HEK293 (cell line): ENCODE measurements at regions not wholly inside any gene's neighbourhood (a gene's known extent, or its start where the extent isn't known, plus 50 kb on each side); places are given as distances from the start of the nearest gene placed in this dataset.

ENCODE experiments used
- CTCF ChIA-PET: fragments of 350-600 bp; formaldehyde crosslinking; extraction: SDS; loops from one replicate; lab custom pipeline; 2021; ENCODE audit warnings: antibody characterized with exemption; lab: Yijun Ruan, JAX
- POLR2A ChIA-PET: fragments of 300-600 bp; formaldehyde crosslinking; extraction: SDS; loops from one replicate; lab custom pipeline; 2020; ENCODE audit warnings: antibody characterized with exemption, inconsistent platforms; lab: Yijun Ruan, JAX
- H3K27ac ChIP-seq: fragments of 200-500 bp; sonication (Bioruptor generic); 2 replicates; pipeline ENCODE4 v1.5.1; 2014; ENCODE audit warnings: low read depth, low read length, control low read depth, inconsistent platforms; ENCODE audit errors: extremely low read depth
- H3K36me3 ChIP-seq, 2 experiments: fragments of 200-500 bp in 1 of 2; sonication (Bioruptor generic) in 1 of 2; 1 replicate in 1 of 2; 2 replicates in 1 of 2; pipeline ENCODE4 v1.5.1; 2014 to 2017; ENCODE audit warnings: inconsistent platforms in 2 of 2, low read length in 2 of 2; ENCODE audit not compliant: control insufficient read depth in 2 of 2, insufficient read depth in 1 of 2
- H3K4me1 ChIP-seq: fragments of 200-500 bp; sonication (Bioruptor generic); 2 replicates; pipeline ENCODE4 v1.5.1; 2014; ENCODE audit warnings: mild to moderate bottlenecking, low read length, inconsistent platforms; ENCODE audit not compliant: control insufficient read depth, insufficient read depth
- H3K4me3 ChIP-seq: 2 replicates; pipeline ENCODE4 v1.5.1; 2011; ENCODE audit warnings: low read depth, mild to moderate bottlenecking, control low read depth, low read length, moderate library complexity
- H3K9me3 ChIP-seq: fragments of 200-500 bp; sonication (Bioruptor generic); 2 replicates; pipeline ENCODE4 v1.5.1; 2014; ENCODE audit warnings: low read depth, low read length, inconsistent platforms; ENCODE audit not compliant: control insufficient read depth, insufficient read depth
- BCL11B ChIP-seq: fragments of 450-650 bp; formaldehyde crosslinking; IDR thresholded peaks from 2 replicates; pipeline ENCODE4 v1.5.1; 2016; ENCODE audit warnings: low read depth, missing biosample characterization, missing genetic modification characterization
- GFI1B ChIP-seq: fragments of 450-650 bp; formaldehyde crosslinking; IDR thresholded peaks from 2 replicates; pipeline ENCODE4 v1.5.1; 2016; ENCODE audit warnings: missing biosample characterization, missing genetic modification characterization
- GLI4 ChIP-seq: fragments of 450-650 bp; formaldehyde crosslinking; IDR thresholded peaks from 2 replicates; pipeline ENCODE4 v1.5.1; 2016; ENCODE audit warnings: missing biosample characterization, missing genetic modification characterization
- HOXD13 ChIP-seq: sonication (generic); formaldehyde crosslinking; IDR thresholded peaks from 2 replicates; pipeline ENCODE4 v1.8.0; 2022; ENCODE audit warnings: missing genetic modification reagents, borderline replicate concordance
- KLF1 ChIP-seq: fragments of 450-650 bp; formaldehyde crosslinking; IDR thresholded peaks from 2 replicates; pipeline ENCODE4 v1.5.1; 2016; ENCODE audit warnings: missing biosample characterization, missing genetic modification characterization
- RBAK ChIP-seq: fragments of 450-650 bp; formaldehyde crosslinking; IDR thresholded peaks from 2 replicates; pipeline ENCODE4 v1.5.1; 2016; ENCODE audit warnings: missing biosample characterization, missing genetic modification characterization
- SETDB1 ChIP-seq: IDR thresholded peaks from one replicate; pipeline ENCODE4 v1.6.1; 2017; ENCODE audit warnings: mild to moderate bottlenecking, low read length, moderate library complexity, mixed read lengths; ENCODE audit not compliant: insufficient read length
- YY1 ChIP-seq: fragments of 450-650 bp; formaldehyde crosslinking; IDR thresholded peaks from 2 replicates; pipeline ENCODE4 v1.5.1; 2018; ENCODE audit warnings: missing biosample characterization, missing genetic modification characterization
- ZIC2 ChIP-seq: fragments of 450-650 bp; formaldehyde crosslinking; IDR thresholded peaks from 2 replicates; pipeline ENCODE4 v1.5.1; 2016; ENCODE audit warnings: missing biosample characterization, missing genetic modification characterization
- ZNF10 ChIP-seq: fragments of 450-650 bp; formaldehyde crosslinking; IDR thresholded peaks from 2 replicates; pipeline ENCODE4 v1.5.1; 2017; ENCODE audit warnings: missing biosample characterization, missing genetic modification characterization
- ZNF214 ChIP-seq: fragments of 450-650 bp; formaldehyde crosslinking; IDR thresholded peaks from 2 replicates; pipeline ENCODE4 v1.5.1; 2017; ENCODE audit warnings: missing biosample characterization, mild to moderate bottlenecking, missing genetic modification characterization, borderline replicate concordance
- ZNF239 ChIP-seq: fragments of 450-650 bp; formaldehyde crosslinking; IDR thresholded peaks from 2 replicates; pipeline ENCODE4 v1.5.1; 2016; ENCODE audit warnings: missing biosample characterization, missing genetic modification characterization
- ZNF302 ChIP-seq: fragments of 450-650 bp; formaldehyde crosslinking; IDR thresholded peaks from 2 replicates; pipeline ENCODE4 v1.5.1; 2016; ENCODE audit warnings: missing biosample characterization, missing genetic modification characterization, low read depth
- ZNF501 ChIP-seq: fragments of 450-650 bp; formaldehyde crosslinking; IDR thresholded peaks from 2 replicates; pipeline ENCODE4 v1.5.1; 2016; ENCODE audit warnings: missing biosample characterization, missing genetic modification characterization
- ZNF555 ChIP-seq: fragments of 450-650 bp; formaldehyde crosslinking; conservative IDR thresholded peaks from 2 replicates; pipeline ENCODE4 v1.5.1; 2017; ENCODE audit warnings: missing biosample characterization, mild to moderate bottlenecking, missing genetic modification characterization, inconsistent platforms
- ZNF560 ChIP-seq: fragments of 450-650 bp; formaldehyde crosslinking; IDR thresholded peaks from 2 replicates; pipeline ENCODE4 v1.5.1; 2017; ENCODE audit warnings: missing biosample characterization, missing genetic modification characterization, borderline replicate concordance
- ZNF626 ChIP-seq: fragments of 450-650 bp; sonication (Bioruptor Pico); formaldehyde crosslinking; IDR thresholded peaks from 2 replicates; pipeline ENCODE4 v1.5.1; 2018; ENCODE audit warnings: missing biosample characterization, missing genetic modification characterization, inconsistent platforms
- ZNF664 ChIP-seq: fragments of 450-650 bp; formaldehyde crosslinking; IDR thresholded peaks from 2 replicates; pipeline ENCODE4 v1.5.1; 2016; ENCODE audit warnings: missing biosample characterization, missing genetic modification characterization
- ZNF670 ChIP-seq: fragments of 450-650 bp; formaldehyde crosslinking; IDR thresholded peaks from 2 replicates; pipeline ENCODE4 v1.5.1; 2016; ENCODE audit warnings: missing biosample characterization, missing genetic modification characterization, low read depth
- TF ChIP-seq, protein P1 (sequence below): fragments of 450-650 bp; IDR thresholded peaks from 2 replicates; pipeline ENCODE4 v1.5.1; 2018; ENCODE audit warnings: missing biosample characterization, missing genetic modification characterization
- TF ChIP-seq, protein P2 (sequence below): fragments of 450-650 bp; formaldehyde crosslinking; IDR thresholded peaks from 2 replicates; pipeline ENCODE4 v1.5.1; 2017; ENCODE audit warnings: missing biosample characterization, missing genetic modification characterization
- TF ChIP-seq, protein P3 (sequence below): fragments of 450-650 bp; formaldehyde crosslinking; IDR thresholded peaks from 2 replicates; pipeline ENCODE4 v1.5.1; 2016; ENCODE audit warnings: missing biosample characterization, missing genetic modification characterization
- TF ChIP-seq, protein P4 (sequence below): fragments of 450-650 bp; formaldehyde crosslinking; IDR thresholded peaks from 2 replicates; pipeline ENCODE4 v1.5.1; 2016; ENCODE audit warnings: missing biosample characterization, missing genetic modification characterization, low read depth
- TF ChIP-seq, protein P5 (sequence below): fragments of 450-650 bp; formaldehyde crosslinking; IDR thresholded peaks from 2 replicates; pipeline ENCODE4 v1.5.1; 2016; ENCODE audit warnings: missing biosample characterization, missing genetic modification characterization

DNA sequence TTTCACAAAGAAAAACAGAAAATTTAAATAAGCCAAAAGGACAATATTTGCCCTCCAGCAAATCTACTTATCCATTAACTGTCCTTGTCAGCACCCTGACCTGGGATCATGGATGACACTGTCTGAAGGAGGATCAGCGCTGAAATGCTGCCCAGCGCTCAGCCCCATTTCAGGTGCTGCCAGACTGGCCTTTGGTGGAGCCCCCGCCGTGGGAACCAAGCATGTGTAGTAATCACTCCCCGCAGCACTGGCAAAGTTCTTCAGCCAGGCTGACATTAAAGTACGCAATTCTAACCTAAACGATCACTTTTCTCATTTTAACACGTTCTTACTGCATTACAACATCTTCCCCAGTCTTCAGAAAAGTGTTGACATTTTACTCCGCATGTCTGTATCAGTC lies 108.6 kb upstream of the GPC1 start:
- POLR2A ChIA-PET = no interaction called here
- Histone ChIP-seq H3K4me1 (no peaks in the 10 kb centered on the region), H3K9me3 (no peaks in the 10 kb centered on the region), H3K27ac (no peak overlapping the region), H3K4me3 (no peak overlapping the region), H3K36me3 (no peaks in the 10 kb centered on the region)
- TF ChIP-seq RBAK (tag by site-specific recombination) (no peak), GFI1B (tag by site-specific recombination) (no peak), ZNF501 (no peak), GLI4 (no peak), ZIC2 (tag by site-specific recombination) (no peak), ZNF214 (tag by site-specific recombination) (no peak), ZNF670 (tag by site-specific recombination) (no peak), HOXD13 (no peak), ZNF555 (no peak), KLF1 (tag by site-specific recombination) (no peak), SETDB1 (no peak), ZNF10 (tag by site-specific recombination) (no peak)
- TF ChIP-seq, protein P1, sequence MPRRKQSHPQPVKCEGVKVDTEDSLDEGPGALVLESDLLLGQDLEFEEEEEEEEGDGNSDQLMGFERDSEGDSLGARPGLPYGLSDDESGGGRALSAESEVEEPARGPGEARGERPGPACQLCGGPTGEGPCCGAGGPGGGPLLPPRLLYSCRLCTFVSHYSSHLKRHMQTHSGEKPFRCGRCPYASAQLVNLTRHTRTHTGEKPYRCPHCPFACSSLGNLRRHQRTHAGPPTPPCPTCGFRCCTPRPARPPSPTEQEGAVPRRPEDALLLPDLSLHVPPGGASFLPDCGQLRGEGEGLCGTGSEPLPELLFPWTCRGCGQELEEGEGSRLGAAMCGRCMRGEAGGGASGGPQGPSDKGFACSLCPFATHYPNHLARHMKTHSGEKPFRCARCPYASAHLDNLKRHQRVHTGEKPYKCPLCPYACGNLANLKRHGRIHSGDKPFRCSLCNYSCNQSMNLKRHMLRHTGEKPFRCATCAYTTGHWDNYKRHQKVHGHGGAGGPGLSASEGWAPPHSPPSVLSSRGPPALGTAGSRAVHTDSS = no peak
- TF ChIP-seq, protein P2, sequence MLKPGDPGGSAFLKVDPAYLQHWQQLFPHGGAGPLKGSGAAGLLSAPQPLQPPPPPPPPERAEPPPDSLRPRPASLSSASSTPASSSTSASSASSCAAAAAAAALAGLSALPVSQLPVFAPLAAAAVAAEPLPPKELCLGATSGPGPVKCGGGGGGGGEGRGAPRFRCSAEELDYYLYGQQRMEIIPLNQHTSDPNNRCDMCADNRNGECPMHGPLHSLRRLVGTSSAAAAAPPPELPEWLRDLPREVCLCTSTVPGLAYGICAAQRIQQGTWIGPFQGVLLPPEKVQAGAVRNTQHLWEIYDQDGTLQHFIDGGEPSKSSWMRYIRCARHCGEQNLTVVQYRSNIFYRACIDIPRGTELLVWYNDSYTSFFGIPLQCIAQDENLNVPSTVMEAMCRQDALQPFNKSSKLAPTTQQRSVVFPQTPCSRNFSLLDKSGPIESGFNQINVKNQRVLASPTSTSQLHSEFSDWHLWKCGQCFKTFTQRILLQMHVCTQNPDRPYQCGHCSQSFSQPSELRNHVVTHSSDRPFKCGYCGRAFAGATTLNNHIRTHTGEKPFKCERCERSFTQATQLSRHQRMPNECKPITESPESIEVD (tag by site-specific recombination) = no peak
- CTCF ChIA-PET = no interaction called here

DNA sequence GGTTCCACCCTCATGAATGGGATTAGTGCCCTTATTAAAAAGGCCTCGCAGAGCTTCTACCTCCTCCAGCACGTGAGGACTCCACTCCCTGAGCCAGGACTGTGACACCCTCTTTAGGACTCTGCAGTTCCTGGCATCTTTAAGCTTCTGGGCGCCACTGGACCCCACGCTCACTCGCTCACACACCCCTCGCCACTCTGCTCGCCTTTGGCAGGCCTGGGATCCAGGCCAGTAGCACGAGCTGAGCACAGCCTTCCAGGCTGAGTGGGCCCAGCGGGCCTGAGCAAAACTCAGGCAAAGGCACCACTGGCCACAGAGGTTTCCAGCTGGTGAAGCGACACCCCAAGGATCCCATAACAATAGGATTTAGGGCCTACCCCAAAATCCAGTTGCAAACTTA lies 107.9 kb upstream of the GPC1 start:
- H3K36me3 ChIP-seq = no peaks in the 10 kb centered on the region
- ChIA-PET POLR2A (no interaction called here), CTCF (no interaction called here)
- H3K9me3 ChIP-seq = no peaks in the 10 kb centered on the region
- no peak overlapping the region for H3K27ac ChIP-seq
- TF ChIP-seq, protein P3, sequence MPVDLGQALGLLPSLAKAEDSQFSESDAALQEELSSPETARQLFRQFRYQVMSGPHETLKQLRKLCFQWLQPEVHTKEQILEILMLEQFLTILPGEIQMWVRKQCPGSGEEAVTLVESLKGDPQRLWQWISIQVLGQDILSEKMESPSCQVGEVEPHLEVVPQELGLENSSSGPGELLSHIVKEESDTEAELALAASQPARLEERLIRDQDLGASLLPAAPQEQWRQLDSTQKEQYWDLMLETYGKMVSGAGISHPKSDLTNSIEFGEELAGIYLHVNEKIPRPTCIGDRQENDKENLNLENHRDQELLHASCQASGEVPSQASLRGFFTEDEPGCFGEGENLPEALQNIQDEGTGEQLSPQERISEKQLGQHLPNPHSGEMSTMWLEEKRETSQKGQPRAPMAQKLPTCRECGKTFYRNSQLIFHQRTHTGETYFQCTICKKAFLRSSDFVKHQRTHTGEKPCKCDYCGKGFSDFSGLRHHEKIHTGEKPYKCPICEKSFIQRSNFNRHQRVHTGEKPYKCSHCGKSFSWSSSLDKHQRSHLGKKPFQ (tag by site-specific recombination) = no peak
- peak; percentile 77 for TF ChIP-seq KLF1 (tag by site-specific recombination)
- no peaks in the 10 kb centered on the region for H3K4me1 ChIP-seq
- no peak overlapping the region for H3K4me3 ChIP-seq

DNA sequence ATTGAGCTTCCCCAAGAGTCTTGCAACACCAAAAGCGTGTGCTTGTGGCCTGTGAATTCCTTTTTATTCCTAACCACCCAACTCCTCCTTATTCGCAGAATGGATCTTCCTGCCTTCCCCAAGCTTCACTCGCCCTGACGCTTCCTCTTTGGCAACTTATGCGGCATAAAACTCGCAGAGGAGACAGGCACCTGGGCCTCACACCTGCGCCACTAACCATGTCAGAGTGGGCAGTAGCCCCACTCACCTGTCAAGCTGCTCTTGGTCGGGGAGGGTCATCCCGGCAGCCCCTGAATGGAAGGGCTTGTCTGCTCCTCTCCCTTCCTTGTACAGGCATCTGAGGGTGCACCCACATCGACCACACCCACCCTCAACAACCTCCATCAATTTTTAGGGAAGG lies 106.9 kb upstream of the GPC1 start:
- H3K4me1 ChIP-seq = no peaks in the 10 kb centered on the region
- ChIA-PET POLR2A (no interaction called here), CTCF (no interaction called here)
- H3K36me3 ChIP-seq = no peaks in the 10 kb centered on the region
- H3K4me3 ChIP-seq = no peak overlapping the region
- H3K27ac ChIP-seq = no peak overlapping the region
- H3K9me3 ChIP-seq = no peaks in the 10 kb centered on the region
- TF ChIP-seq, protein P4, sequence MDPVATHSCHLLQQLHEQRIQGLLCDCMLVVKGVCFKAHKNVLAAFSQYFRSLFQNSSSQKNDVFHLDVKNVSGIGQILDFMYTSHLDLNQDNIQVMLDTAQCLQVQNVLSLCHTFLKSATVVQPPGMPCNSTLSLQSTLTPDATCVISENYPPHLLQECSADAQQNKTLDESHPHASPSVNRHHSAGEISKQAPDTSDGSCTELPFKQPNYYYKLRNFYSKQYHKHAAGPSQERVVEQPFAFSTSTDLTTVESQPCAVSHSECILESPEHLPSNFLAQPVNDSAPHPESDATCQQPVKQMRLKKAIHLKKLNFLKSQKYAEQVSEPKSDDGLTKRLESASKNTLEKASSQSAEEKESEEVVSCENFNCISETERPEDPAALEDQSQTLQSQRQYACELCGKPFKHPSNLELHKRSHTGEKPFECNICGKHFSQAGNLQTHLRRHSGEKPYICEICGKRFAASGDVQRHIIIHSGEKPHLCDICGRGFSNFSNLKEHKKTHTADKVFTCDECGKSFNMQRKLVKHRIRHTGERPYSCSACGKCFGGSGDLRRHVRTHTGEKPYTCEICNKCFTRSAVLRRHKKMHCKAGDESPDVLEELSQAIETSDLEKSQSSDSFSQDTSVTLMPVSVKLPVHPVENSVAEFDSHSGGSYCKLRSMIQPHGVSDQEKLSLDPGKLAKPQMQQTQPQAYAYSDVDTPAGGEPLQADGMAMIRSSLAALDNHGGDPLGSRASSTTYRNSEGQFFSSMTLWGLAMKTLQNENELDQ (tag by site-specific recombination) = no peak
- TF ChIP-seq ZNF302 (tag by site-specific recombination) = no peak
- TF ChIP-seq ZNF560 = no peak
- TF ChIP-seq ZNF664 (tag by site-specific recombination) = no peak
- no peak for TF ChIP-seq ZNF626 (tag by site-specific recombination)
- TF ChIP-seq, protein P5, sequence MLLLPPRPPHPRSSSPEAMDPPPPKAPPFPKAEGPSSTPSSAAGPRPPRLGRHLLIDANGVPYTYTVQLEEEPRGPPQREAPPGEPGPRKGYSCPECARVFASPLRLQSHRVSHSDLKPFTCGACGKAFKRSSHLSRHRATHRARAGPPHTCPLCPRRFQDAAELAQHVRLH (tag by site-specific recombination) = no peak
- TF ChIP-seq YY1 (tag by site-specific recombination) = no peak
- TF ChIP-seq BCL11B (tag by site-specific recombination) = no peak
- TF ChIP-seq ZNF239 (tag by site-specific recombination) = no peak
